Pancreas (tissue), 10 donors: ENCODE measurements at regions not wholly inside any gene's neighbourhood (a gene's known extent, or its start where the extent isn't known, plus 50 kb on each side); places are given as distances from the start of the nearest gene placed in this dataset.

Source experiments
- ATAC-seq, 4 donors: fragments of 200-7000 bp; cut with Tn5 transposase; one replicate each; pipeline versions ENCODE4 v1.8.0 to v1.9.1; 2020; ENCODE audit warnings: mild to moderate bottlenecking in 4 of 4, moderate library complexity in 4 of 4
- DNase-seq, 6 donors: peaks; one replicate each; pipeline ENCODE4 v3.0.0-alpha.2; 2020
- FAIRE-seq: peaks from 2 replicates; lab custom pipeline; 2012; peaks lifted over from hg19 to GRCh38; lab: Jason Lieb, UNC
- H3K27ac ChIP-seq, 4 donors: fragments of 200-600 bp; sonication (generic); 1 replicate in 3 of 4; 2 replicates in 1 of 4; pipeline versions ENCODE4 v1.5.0 to v1.8.0; 2020
- H3K27me3 ChIP-seq, 4 donors: fragments of 200-600 bp; one replicate each; pipeline ENCODE4 v1.8.0; 2021
- H3K36me3 ChIP-seq, 3 donors: fragments of 200-600 bp; sonication (generic) in 1 of 3; one replicate each; pipeline versions ENCODE4 v1.5.0 to v1.8.0; 2020 to 2021
- H3K4me1 ChIP-seq, 3 donors: fragments of 200-600 bp; one replicate each; pipeline ENCODE4 v1.8.0; 2021
- H3K4me3 ChIP-seq, 4 donors: fragments of 200-600 bp; sonication (generic) in 2 of 4; one replicate each; pipeline versions ENCODE4 v1.5.0 to v1.8.0; 2020 to 2021
- H3K9me3 ChIP-seq, 4 donors: fragments of 200-600 bp; one replicate each; pipeline ENCODE4 v1.8.0; 2021
- CTCF ChIP-seq, 4 donors: fragments of 200-600 bp; sonication (generic) in 3 of 4; IDR thresholded peaks; one replicate each; pipeline versions ENCODE4 v1.5.0 to v1.8.0; 2021; ENCODE audit warnings: antibody characterized with exemption in 4 of 4
- WGBS, 2 donors: extraction: QIAGEN DNeasy Blood & Tissue Kit; methylation state at CpG; one replicate each; pipeline ENCODE4 v1.1.7; 2013; 5-methylcytosine and 5-hydroxymethylcytosine counted together
- intact Hi-C, 3 donors: fragments of 100-400 bp; cut with DNase I; formaldehyde crosslinking; loops; one replicate each; pipeline versions ENCODE4 v1.11.1 to v1.14.2; 2022
- donor health status: healthy with polysubstance abuse.
- donor health status: DM: no; HTN: no; CAD: no; lungs with moderate emphysema.
- donor health status: DM: no; HTN: no; CAD: no.
- donor health status: control.
- donor health status: control.
- donor health status: Bipolar disorder and iron deficiency.
- donor health status: DM: yes; HTN: yes; CAD: no.
- donor health status: DM: no; HTN: no; CAD: no.
- donor health status: DM: no; HTN: no; CAD: no.
- donor health status: DM: yes; HTN: yes; CAD: no.

- WGBS, 2 donors, result 60 to 74% methylated on average over 3 of the region's 3 CpGs
- Histone ChIP-seq H3K9me3 (no peaks in the 10 kb centered on the region), H3K27me3 (no peaks in the 10 kb centered on the region), H3K4me3 (no peak overlapping the region), H3K27ac (no peak overlapping the region), H3K4me1 (no peaks in the 10 kb centered on the region), H3K36me3 (no peaks in the 10 kb centered on the region)
- no peak for TF ChIP-seq CTCF (IDR thresholded peaks at IDR 0.05)
- no peak for ATAC-seq
- no peak for FAIRE-seq
- intact Hi-C loops, result no loop called here
- no peak for DNase-seq
Measured at GRCh38 chr9:28929433-28929832, 1356.2 kb upstream of the C9orf72 start.

- no peak for TF ChIP-seq CTCF (IDR thresholded peaks at IDR 0.05)
- no peak for DNase-seq
- FAIRE-seq, result no peak
- intact Hi-C loops, result no loop called here
- Histone ChIP-seq H3K4me1 (no peaks in the 10 kb centered on the region), H3K9me3 (no peaks in the 10 kb centered on the region), H3K4me3 (no peak overlapping the region), H3K36me3 (no peaks in the 10 kb centered on the region), H3K27me3 (no peaks in the 10 kb centered on the region), H3K27ac (no peak overlapping the region)
- ATAC-seq, result no peak
- 56 to 76% methylated on average over 3 of the region's 3 CpGs for WGBS, 2 donors
Measured at GRCh38 chr9:28930766-28931165, 1357.5 kb upstream of the C9orf72 start.

- Histone ChIP-seq H3K36me3 (no peaks in the 10 kb centered on the region), H3K27me3 (no peaks in the 10 kb centered on the region), H3K27ac (no peak overlapping the region), H3K9me3 (no peaks in the 10 kb centered on the region), H3K4me1 (no peaks in the 10 kb centered on the region), H3K4me3 (no peak overlapping the region)
- no peak for DNase-seq
- FAIRE-seq, result no peak
- intact Hi-C loops, result no loop called here
- TF ChIP-seq CTCF (IDR thresholded peaks at IDR 0.05), result no peak
- ATAC-seq, result no peak
Measured at GRCh38 chr9:28934111-28934510, 1360.8 kb upstream of the C9orf72 start.

GRCh38 chr9:28938981-28939380 is 1365.7 kb upstream of the C9orf72 start:
- Histone ChIP-seq H3K27ac (no peak overlapping the region), H3K4me1 (no peaks in the 10 kb centered on the region), H3K27me3 (no peaks in the 10 kb centered on the region), H3K36me3 (no peaks in the 10 kb centered on the region), H3K4me3 (no peak overlapping the region), H3K9me3 (no peaks in the 10 kb centered on the region)
- intact Hi-C loops, result no loop called here
- FAIRE-seq, result no peak
- WGBS, 2 donors, result 24 to 35% methylated on average over 3 of the region's 3 CpGs
- DNase-seq, result no peak
- TF ChIP-seq CTCF (IDR thresholded peaks at IDR 0.05), result no peak
- no peak for ATAC-seq

GRCh38 chr9:28941856-28942255 is 1368.6 kb upstream of the C9orf72 start:
- no peak for TF ChIP-seq CTCF (IDR thresholded peaks at IDR 0.05)
- Histone ChIP-seq H3K4me1 (no peaks in the 10 kb centered on the region), H3K9me3 (no peaks in the 10 kb centered on the region), H3K27me3 (no peaks in the 10 kb centered on the region), H3K36me3 (no peaks in the 10 kb centered on the region), H3K27ac (no peak overlapping the region), H3K4me3 (no peak overlapping the region)
- 30% methylated on average over 2 of the region's 2 CpGs for WGBS, 2 donors
- FAIRE-seq (no peak), ATAC-seq (no peak), DNase-seq (no peak)
- intact Hi-C loops, result no loop called here
